T-helper 2 cell treated with Interferon-gamma antibody and Interleukin-4, amounts not matched to agents 5 μg/mL and 100 μg/mL, for 36 hours (primary cell): ENCODE measurements at regions not wholly inside any gene's neighbourhood (a gene's known extent, or its start where the extent isn't known, plus 50 kb on each side); places are given as distances from the start of the nearest gene placed in this dataset.

Experiments
- DNase-seq: peaks from one replicate; pipeline ENCODE4 v3.0.0; 2021; ENCODE audit warnings: low spot score
- H3K27ac Mint-ChIP-seq: one replicate; pipeline ENCODE4 v1.8.0; 2021; ENCODE audit warnings: mild to moderate bottlenecking, mixed read lengths
- H3K27me3 Mint-ChIP-seq: one replicate; pipeline ENCODE4 v1.8.0; 2021; ENCODE audit warnings: low read depth, mixed read lengths
- H3K36me3 Mint-ChIP-seq: one replicate; pipeline ENCODE4 v1.8.0; 2021; ENCODE audit warnings: low read depth, mixed read lengths
- H3K4me1 Mint-ChIP-seq: one replicate; pipeline ENCODE4 v1.8.0; 2021; ENCODE audit warnings: low read depth, mixed read lengths
- H3K4me3 Mint-ChIP-seq: one replicate; pipeline ENCODE4 v1.8.0; 2022; ENCODE audit warnings: mild to moderate bottlenecking, moderate library complexity, mixed read lengths
- H3K9me3 Mint-ChIP-seq: one replicate; pipeline ENCODE4 v1.8.0; 2021; ENCODE audit warnings: mixed read lengths

DNA sequence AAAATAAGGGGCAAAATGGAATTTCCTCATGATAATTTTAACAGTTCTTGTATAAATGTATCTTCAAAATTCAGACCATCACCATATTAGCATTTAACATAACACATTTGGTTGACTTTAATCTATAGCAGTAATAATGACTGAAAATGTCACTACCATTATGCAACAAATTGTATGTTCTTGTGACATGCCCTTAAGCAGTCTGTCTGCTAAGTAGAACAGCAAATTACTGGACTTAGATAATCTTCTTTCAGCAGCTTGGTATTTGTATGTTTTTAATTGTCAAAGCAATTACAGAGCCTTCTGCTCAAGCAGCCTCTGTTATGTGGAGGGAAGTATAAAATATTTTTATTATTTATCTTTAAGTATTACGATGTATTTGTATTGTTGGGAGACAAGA lies 214.3 kb upstream of the NXPH2 start:
- Mint-ChIP-seq H3K4me1 (no peaks in the 10 kb centered on the region), H3K27ac (no peak overlapping the region), H3K27me3 (no peaks in the 10 kb centered on the region), H3K4me3 (no peak overlapping the region), H3K9me3 (peaks cover 11% of the 10 kb centered on the region), H3K36me3 (no peaks in the 10 kb centered on the region)
- no peak for DNase-seq

DNA sequence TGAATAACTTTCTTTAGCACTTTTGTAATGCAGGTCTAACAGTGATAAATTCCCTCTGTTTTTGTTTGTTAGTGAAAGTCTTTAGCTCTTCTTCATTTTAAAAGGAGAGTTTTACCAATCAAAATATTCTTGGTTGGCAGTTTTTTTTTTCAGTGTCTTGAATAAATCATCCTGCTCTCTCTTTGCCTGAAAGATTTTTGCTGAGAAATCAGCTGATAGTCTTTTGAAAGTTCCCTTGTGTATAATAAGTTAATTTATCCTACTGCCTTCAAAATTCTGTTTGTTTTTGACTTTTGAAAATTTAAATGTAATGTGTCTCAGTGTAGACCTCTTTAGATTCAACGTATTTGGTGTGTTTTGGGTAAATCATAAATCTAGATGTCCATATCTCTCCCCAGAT lies 205.7 kb upstream of the NXPH2 start:
- no peaks in the 10 kb centered on the region for H3K4me1 Mint-ChIP-seq
- peaks cover 30% of the 10 kb centered on the region for H3K9me3 Mint-ChIP-seq
- DNase-seq, result no peak
- no peaks in the 10 kb centered on the region for H3K36me3 Mint-ChIP-seq
- H3K27ac Mint-ChIP-seq, result no peak overlapping the region
- H3K27me3 Mint-ChIP-seq, result no peaks in the 10 kb centered on the region
- H3K4me3 Mint-ChIP-seq, result no peak overlapping the region

DNA sequence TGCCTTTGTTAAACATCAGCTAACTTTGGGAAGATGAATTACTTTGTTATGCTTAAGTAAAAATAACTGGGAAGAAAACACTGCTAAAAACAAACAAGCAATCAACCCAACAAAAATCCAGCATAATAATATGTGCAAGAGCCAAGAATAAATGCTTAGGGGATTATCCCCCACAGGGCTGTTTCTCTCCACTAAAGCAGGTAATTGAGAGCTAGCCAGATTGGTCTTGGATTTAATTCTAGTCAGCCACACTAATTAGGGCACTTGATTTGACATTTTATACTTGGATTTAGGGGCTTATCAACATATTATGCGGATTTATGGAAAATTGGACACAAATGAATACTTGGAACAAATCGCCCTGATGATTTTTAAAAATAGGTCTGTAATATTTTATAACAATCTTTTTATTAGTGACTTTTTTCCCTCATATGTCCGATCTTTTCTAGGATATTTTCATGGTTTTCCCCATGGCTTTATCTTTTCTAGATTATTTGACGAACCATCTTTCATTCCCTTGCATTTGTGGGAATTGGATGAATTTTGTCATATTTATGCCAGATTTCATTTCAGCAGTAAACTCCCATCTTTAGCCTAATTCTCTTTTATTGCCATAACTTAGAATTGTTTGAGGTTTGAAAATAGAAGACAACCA lies 199.1 kb upstream of the NXPH2 start:
- no peaks in the 10 kb centered on the region for H3K4me1 Mint-ChIP-seq
- no peak overlapping the region for H3K4me3 Mint-ChIP-seq
- no peaks in the 10 kb centered on the region for H3K36me3 Mint-ChIP-seq
- H3K9me3 Mint-ChIP-seq, result peaks cover 20% of the 10 kb centered on the region
- H3K27me3 Mint-ChIP-seq, result no peaks in the 10 kb centered on the region
- no peak for DNase-seq
- no peak overlapping the region for H3K27ac Mint-ChIP-seq

DNA sequence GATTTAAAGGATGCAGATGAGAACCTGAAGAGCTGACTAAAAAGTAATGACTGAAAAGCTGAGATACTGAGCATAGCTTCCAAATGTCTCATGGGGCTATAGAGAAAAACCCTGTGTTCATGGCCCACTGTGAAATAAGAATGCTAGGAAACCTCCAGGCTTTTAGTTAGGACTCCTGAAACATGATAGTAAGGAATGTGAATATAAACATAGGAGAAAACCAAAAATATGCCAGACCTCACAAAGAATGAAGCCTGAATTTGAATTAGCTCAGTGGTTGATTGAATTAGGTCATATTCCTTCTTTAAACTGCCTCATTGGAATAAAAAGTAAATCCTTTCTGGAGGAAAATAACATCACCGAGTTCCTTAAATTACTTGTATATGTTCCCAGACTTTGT lies 194.5 kb upstream of the NXPH2 start:
- H3K4me1 Mint-ChIP-seq, result no peaks in the 10 kb centered on the region
- no peak overlapping the region for H3K27ac Mint-ChIP-seq
- no peaks in the 10 kb centered on the region for H3K36me3 Mint-ChIP-seq
- H3K27me3 Mint-ChIP-seq, result no peaks in the 10 kb centered on the region
- H3K9me3 Mint-ChIP-seq, result peaks cover 15% of the 10 kb centered on the region
- no peak overlapping the region for H3K4me3 Mint-ChIP-seq
- DNase-seq, result no peak

DNA sequence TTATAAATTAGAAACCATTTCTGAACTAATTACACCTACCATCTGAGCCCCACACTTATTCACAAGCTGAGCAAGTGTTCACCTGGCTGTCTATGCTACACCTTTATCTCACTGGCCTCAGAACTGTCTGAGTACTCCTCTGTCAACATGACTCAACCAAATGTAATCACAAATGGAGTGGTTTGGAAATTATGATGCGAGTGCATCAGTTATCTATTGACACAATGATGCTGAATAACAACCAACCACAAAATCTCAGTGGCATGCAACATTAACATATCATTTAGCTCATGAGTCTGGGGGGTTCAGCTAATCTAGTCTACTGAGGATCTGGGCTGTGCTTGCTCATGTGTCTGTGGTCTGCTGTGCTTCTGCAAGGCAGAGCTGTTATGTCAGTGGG lies 184.2 kb upstream of the NXPH2 start:
- no peaks in the 10 kb centered on the region for H3K9me3 Mint-ChIP-seq
- H3K27me3 Mint-ChIP-seq, result no peaks in the 10 kb centered on the region
- no peaks in the 10 kb centered on the region for H3K4me1 Mint-ChIP-seq
- no peak for DNase-seq
- H3K27ac Mint-ChIP-seq, result no peak overlapping the region
- no peak overlapping the region for H3K4me3 Mint-ChIP-seq
- H3K36me3 Mint-ChIP-seq, result no peaks in the 10 kb centered on the region

DNA sequence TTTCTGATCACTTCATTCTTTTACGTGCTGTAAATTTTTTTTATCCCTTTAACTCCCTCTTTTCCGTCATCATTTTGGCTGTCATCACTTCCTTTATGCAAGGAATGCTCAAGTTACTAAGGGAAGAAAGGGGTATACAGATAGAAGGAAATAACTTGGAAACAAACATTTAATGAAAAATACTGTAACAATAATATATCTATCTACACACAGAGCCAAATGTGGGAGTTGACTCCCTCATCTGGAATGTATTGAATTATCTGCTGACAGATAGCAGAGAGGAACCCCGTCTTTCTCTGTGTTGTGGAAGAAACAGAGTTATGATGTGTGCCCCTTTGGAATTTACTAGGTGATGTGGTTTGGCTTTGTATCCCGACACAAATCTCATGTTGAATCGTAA lies 182.5 kb upstream of the NXPH2 start:
- Mint-ChIP-seq H3K4me3 (no peak overlapping the region), H3K4me1 (no peaks in the 10 kb centered on the region), H3K36me3 (no peaks in the 10 kb centered on the region), H3K27me3 (no peaks in the 10 kb centered on the region), H3K9me3 (peaks cover 3% of the 10 kb centered on the region), H3K27ac (no peak overlapping the region)
- no peak for DNase-seq

DNA sequence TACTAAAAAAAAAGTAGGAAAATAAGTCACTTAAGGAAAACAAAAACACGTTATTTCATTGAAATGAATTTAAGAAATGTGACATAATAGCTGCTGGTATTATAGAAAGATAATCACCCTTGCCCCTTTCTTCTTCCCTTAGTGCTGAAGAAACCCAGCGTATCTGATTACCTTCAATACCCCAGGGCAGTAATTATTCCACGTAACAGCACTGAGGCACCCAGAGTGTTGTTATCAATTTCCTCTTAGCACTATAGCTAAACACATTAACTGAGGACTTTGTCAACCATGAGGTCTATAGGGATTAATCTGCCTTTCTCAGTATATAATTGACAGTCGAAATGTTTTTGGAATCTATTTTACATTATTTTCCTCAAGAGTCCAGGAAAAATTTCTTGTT lies 180.0 kb upstream of the NXPH2 start:
- Mint-ChIP-seq H3K27me3 (no peaks in the 10 kb centered on the region), H3K9me3 (peaks cover 6% of the 10 kb centered on the region), H3K4me1 (no peaks in the 10 kb centered on the region), H3K4me3 (no peak overlapping the region), H3K27ac (no peak overlapping the region), H3K36me3 (no peaks in the 10 kb centered on the region)
- no peak for DNase-seq

DNA sequence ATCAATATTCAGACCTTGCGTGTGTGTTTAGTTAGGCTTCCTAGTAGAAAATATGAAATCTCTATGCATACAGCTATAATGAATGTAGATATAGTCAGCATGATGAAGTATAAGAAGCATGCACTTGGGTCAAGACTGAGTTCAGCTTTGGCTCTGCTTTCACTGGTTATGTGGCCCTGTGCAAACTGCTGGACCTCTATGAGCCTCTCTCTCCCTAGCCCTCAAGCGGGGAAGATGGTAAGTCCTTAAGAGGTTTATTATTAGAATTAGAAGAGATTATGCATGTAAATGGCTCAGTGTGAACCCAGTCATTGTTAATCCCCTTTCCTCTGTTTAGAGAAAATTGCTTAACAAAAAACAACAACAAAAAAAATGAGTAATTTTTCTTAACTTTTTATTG lies 178.8 kb upstream of the NXPH2 start:
- H3K4me1 Mint-ChIP-seq, result no peaks in the 10 kb centered on the region
- no peaks in the 10 kb centered on the region for H3K27me3 Mint-ChIP-seq
- H3K4me3 Mint-ChIP-seq, result no peak overlapping the region
- H3K36me3 Mint-ChIP-seq, result no peaks in the 10 kb centered on the region
- no peak overlapping the region for H3K27ac Mint-ChIP-seq
- no peak for DNase-seq
- peaks cover 7% of the 10 kb centered on the region for H3K9me3 Mint-ChIP-seq

DNA sequence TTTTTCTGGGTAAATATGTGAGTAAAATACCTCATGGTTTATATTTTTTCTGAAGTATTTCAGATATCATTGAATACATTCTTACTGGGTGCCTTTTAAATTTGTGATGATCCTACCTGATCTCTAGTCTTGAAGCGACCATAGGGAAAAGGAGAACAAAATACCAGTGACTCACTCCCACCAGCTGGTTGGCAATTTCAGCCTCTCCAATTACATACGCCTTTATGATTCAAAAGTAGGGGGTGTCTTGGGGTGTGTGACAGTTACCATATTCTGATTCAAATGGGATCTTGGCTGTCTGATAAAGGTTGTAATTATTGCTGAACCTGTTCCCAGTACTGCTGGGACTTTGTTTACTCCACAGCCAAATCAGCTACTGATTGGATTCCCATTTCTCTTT lies 175.9 kb upstream of the NXPH2 start:
- no peak overlapping the region for H3K4me3 Mint-ChIP-seq
- no peak for DNase-seq
- no peaks in the 10 kb centered on the region for H3K27me3 Mint-ChIP-seq
- H3K4me1 Mint-ChIP-seq, result no peaks in the 10 kb centered on the region
- peaks cover 10% of the 10 kb centered on the region for H3K9me3 Mint-ChIP-seq
- H3K27ac Mint-ChIP-seq, result no peak overlapping the region
- H3K36me3 Mint-ChIP-seq, result no peaks in the 10 kb centered on the region

DNA sequence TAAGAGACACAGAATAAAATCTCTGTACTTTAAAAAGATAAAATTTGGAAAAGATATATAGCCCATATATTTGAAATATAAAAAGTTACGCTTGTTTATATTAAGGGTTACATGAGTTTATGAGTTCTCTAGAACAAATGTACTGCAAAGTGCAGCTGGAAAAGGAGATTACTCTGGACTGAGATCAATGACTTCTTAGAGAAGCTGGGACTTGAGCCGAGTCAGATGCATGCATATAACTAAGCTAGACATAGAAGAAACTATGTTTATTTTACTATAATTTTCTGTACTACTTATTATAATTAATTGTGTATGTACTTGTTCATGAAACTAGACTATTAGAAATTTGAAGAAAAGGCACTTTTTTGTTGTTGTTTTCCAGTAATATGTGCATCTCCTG lies 170.3 kb upstream of the NXPH2 start:
- no peak overlapping the region for H3K27ac Mint-ChIP-seq

DNA sequence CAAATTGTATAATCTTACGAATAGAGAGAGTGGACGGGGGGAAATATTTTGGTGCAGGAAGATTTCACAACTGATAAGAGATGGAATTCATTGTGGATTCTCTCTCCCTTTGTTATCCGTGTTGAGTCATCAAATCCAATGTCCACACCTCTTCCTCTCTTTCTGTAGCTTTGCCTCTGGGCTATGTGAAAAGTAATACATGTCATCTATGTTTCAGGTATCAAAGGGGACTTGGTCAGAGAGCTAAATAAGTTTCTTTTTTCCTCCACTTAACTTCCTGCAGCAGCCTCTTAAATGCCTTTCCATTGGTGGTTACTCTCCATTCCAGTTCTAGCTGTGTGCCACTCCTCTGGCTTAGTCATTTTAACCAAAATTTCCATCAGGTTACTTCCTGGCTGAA lies 169.3 kb upstream of the NXPH2 start:
- DNase-seq, result no peak
- H3K27me3 Mint-ChIP-seq, result no peaks in the 10 kb centered on the region
- no peaks in the 10 kb centered on the region for H3K4me1 Mint-ChIP-seq
- peaks cover 3% of the 10 kb centered on the region for H3K9me3 Mint-ChIP-seq
- no peaks in the 10 kb centered on the region for H3K36me3 Mint-ChIP-seq
- H3K4me3 Mint-ChIP-seq, result no peak overlapping the region
- no peak overlapping the region for H3K27ac Mint-ChIP-seq

More for the DNA sequence above, 170.3 kb upstream of the NXPH2 start:
- peaks cover 7% of the 10 kb centered on the region for H3K9me3 Mint-ChIP-seq
- no peak overlapping the region for H3K4me3 Mint-ChIP-seq
- H3K27me3 Mint-ChIP-seq, result no peaks in the 10 kb centered on the region
- H3K4me1 Mint-ChIP-seq, result no peaks in the 10 kb centered on the region
- no peaks in the 10 kb centered on the region for H3K36me3 Mint-ChIP-seq
- no peak for DNase-seq

DNA sequence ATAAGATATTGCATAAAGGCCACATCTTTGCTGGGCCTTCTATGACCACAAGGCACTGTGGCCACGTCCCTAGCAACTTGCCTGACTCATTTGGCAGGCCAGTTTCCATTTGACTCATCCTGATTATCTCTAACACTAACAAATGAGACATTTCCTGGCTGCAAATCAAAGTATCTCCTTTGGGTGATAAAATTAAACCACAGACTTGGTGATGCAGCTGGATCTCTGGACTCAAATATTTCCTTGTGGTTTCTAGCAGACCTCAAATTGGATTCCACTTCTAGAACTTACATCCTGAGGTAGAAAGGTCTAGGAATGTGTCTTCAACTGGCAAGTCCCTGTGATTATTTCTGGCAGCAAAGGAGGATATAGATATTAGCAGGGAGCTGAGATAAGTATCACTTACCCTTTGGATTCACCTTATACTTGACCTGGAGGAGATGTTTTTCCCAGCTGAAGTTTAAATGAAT lies 167.9 kb upstream of the NXPH2 start:
- Mint-ChIP-seq H3K4me3 (no peak overlapping the region), H3K9me3 (peaks cover 3% of the 10 kb centered on the region), H3K27ac (no peak overlapping the region), H3K27me3 (no peaks in the 10 kb centered on the region), H3K4me1 (no peaks in the 10 kb centered on the region), H3K36me3 (no peaks in the 10 kb centered on the region)
- no peak for DNase-seq

DNA sequence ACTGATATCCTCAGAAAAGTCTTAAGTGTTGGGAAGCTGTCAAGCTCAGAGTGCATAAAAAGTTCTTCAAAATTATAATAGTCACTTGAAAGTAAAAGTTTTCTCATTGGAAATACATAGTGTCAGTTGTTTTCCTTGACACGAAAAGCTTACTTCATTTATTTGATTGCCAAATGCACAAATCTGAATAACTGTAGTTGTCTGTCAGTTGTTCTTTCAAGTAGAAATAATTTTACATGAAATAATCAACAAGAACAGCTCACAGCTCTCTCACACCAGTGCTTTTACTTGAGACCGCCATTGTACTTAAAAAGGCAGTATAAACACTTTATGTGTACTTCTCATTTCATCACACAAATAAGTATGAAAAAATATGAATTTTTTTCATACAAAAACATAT lies 163.3 kb upstream of the NXPH2 start:
- Mint-ChIP-seq H3K27me3 (no peaks in the 10 kb centered on the region), H3K4me1 (no peaks in the 10 kb centered on the region), H3K9me3 (no peaks in the 10 kb centered on the region), H3K36me3 (no peaks in the 10 kb centered on the region), H3K4me3 (no peak overlapping the region), H3K27ac (no peak overlapping the region)
- no peak for DNase-seq

DNA sequence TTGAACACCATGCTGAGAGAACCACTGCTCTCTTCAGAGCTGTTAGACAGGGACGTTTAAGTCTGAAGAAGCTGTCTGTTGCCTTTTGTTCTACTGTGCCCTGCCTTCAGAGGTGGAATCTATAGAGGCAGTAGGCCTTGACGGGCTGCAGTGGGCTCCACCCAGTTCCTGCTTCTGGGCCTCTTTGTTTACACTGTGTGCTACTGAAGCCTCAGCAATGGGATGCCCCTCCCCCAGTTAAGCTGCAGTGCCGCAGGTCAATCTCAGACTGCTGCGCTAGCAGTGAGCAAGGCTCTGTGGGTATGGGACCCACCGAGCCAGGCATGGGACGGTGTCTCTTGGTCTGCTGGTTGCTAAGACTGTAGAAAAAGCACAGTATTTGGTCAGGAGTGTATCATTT lies 162.3 kb upstream of the NXPH2 start:
- no peak overlapping the region for H3K27ac Mint-ChIP-seq
- no peaks in the 10 kb centered on the region for H3K9me3 Mint-ChIP-seq
- H3K27me3 Mint-ChIP-seq, result no peaks in the 10 kb centered on the region
- H3K36me3 Mint-ChIP-seq, result no peaks in the 10 kb centered on the region
- no peaks in the 10 kb centered on the region for H3K4me1 Mint-ChIP-seq
- DNase-seq, result no peak
- no peak overlapping the region for H3K4me3 Mint-ChIP-seq
